Stimulated activated CD8-positive, alpha-beta memory T cell treated with anti-CD3 and anti-CD28 coated beads, Interleukin-4, amount 100 ng/mL, for 48 hours (primary cell): ENCODE measurements at regions not wholly inside any gene's neighbourhood (a gene's known extent, or its start where the extent isn't known, plus 50 kb on each side); places are given as distances from the start of the nearest gene placed in this dataset.
"Not testable (repeated sequence)": the region's sequence is repeated elsewhere in the genome, so short reads cannot be mapped to it uniquely, and the experiment has no call there.

Experiments used
- DNase-seq: peaks from one replicate; pipeline ENCODE4 v3.0.0-alpha.2; 2020

GRCh38 chr6:120786682-120787081, 547.6 kb downstream of the TBC1D32 start:
- DNase-seq = no peak

- DNase-seq = no peak
Measured at GRCh38 chr6:120786256-120786655, 548.0 kb downstream of the TBC1D32 start.

GRCh38 chr6:120785459-120786086, 548.7 kb downstream of the TBC1D32 start:
- DNase-seq = no peak

GRCh38 chr6:120779441-120779840, 554.8 kb downstream of the TBC1D32 start:
- DNase-seq = no peak

- no peak for DNase-seq
Measured at GRCh38 chr6:120775698-120776097, 558.6 kb downstream of the TBC1D32 start.

- no peak for DNase-seq
Measured at GRCh38 chr6:120774275-120774674, 560.0 kb downstream of the TBC1D32 start.

- no peak for DNase-seq
Measured at GRCh38 chr6:120771019-120771418, 563.3 kb downstream of the TBC1D32 start.

- DNase-seq = no peak
Measured at GRCh38 chr6:120764312-120764711, 570.0 kb downstream of the TBC1D32 start.

- DNase-seq = no peak
Measured at GRCh38 chr6:120759570-120759969, 574.7 kb downstream of the TBC1D32 start.

- not testable (repeated sequence) for DNase-seq
Measured at GRCh38 chr6:120748574-120748973, 585.7 kb downstream of the TBC1D32 start.

- no peak for DNase-seq
Measured at GRCh38 chr6:120736740-120737139, 597.5 kb downstream of the TBC1D32 start.

- DNase-seq = no peak
Measured at GRCh38 chr6:120735641-120736040, 598.6 kb downstream of the TBC1D32 start.

GRCh38 chr6:120711255-120711654, 623.0 kb downstream of the TBC1D32 start:
- DNase-seq = no peak

- DNase-seq = no peak
Measured at GRCh38 chr6:120700001-120700400, 634.3 kb downstream of the TBC1D32 start.

GRCh38 chr6:120686492-120686891, 647.8 kb downstream of the TBC1D32 start:
- DNase-seq = no peak

- no peak for DNase-seq
Measured at GRCh38 chr6:120682145-120682544, 652.1 kb downstream of the TBC1D32 start.

GRCh38 chr6:120681204-120681603, 653.1 kb downstream of the TBC1D32 start:
- DNase-seq = no peak

- no peak for DNase-seq
Measured at GRCh38 chr6:120675886-120676285, 658.4 kb downstream of the TBC1D32 start.

GRCh38 chr6:120671519-120671918, 662.8 kb downstream of the TBC1D32 start:
- no peak for DNase-seq

- no peak for DNase-seq
Measured at GRCh38 chr6:120652506-120652905, 681.8 kb downstream of the TBC1D32 start.

GRCh38 chr6:120648713-120649112, 685.6 kb downstream of the TBC1D32 start:
- no peak for DNase-seq

GRCh38 chr6:120646101-120646500, 688.2 kb downstream of the TBC1D32 start:
- DNase-seq = no peak

- DNase-seq = no peak
Measured at GRCh38 chr6:120632975-120633374, 701.3 kb downstream of the TBC1D32 start.

- DNase-seq = no peak
Measured at GRCh38 chr6:120627612-120628011, 706.7 kb downstream of the TBC1D32 start.

- DNase-seq = no peak
Measured at GRCh38 chr6:120622127-120622631, 712.1 kb downstream of the TBC1D32 start.
